ENCODE measurements at regions not wholly inside any gene's neighbourhood (a gene's known extent, or its start where the extent isn't known, plus 50 kb on each side); places are given as distances from the start of the nearest gene placed in this dataset.

DNA sequence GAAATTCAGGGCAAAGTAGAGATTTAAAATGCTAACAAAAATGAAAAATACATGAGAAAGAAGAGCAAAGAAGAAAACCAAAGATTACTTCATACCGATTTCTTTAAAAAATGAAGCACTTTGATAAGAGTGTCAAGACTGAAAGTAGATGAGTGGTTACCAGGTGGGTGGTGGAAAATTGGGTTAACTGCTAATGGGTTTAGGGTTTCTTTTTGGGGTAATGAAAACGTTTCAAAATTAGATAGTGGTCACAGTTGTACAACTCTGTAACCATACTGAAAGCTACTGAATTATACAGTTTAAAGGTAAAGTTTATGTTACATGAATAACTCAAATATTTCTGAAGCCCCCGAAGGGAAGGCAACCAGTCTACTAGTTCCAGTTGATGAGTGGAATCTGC is 179.4 kb downstream of the NDFIP2 start:
- DNase-seq: no peak
- Histone ChIP-seq H3K18ac (ENCODE audit: insufficient read length, low read depth, low read length) (no peak overlapping the region), H4K20me1 (ENCODE audit: control insufficient read depth, insufficient read depth, insufficient read length) (no peaks in the 10 kb centered on the region), H2BK5ac (ENCODE audit: insufficient read length, low read length) (no peak overlapping the region), H3K9ac (ENCODE audit: extremely low read depth, insufficient read length, low read length) (no peak overlapping the region), H3K4me1 (ENCODE audit: insufficient read depth, low read length) (no peaks in the 10 kb centered on the region), H3K4me2 (ENCODE audit: insufficient read depth, insufficient read length, low read length) (no peak overlapping the region), H2BK15ac (ENCODE audit: low read depth, low read length) (no peak overlapping the region), H3K27ac (ENCODE audit: insufficient read length, low read depth, low read length) (no peak overlapping the region), H3K23ac (ENCODE audit: insufficient read length, low read depth, low read length) (no peak overlapping the region), H3T11ph (ENCODE audit: low read length) (no peak overlapping the region), H2AFZ (ENCODE audit: low read length) (no peak overlapping the region), H3K14ac (ENCODE audit: insufficient read depth, low read length) (no peak overlapping the region), H4K91ac (ENCODE audit: insufficient read length, low read depth, low read length) (no peak overlapping the region), H3K79me1 (ENCODE audit: insufficient read depth, low read depth, low read length, poor library complexity, severe bottlenecking) (no peaks in the 10 kb centered on the region), H3K23me2 (ENCODE audit: insufficient read length, low read depth, low read length, poor library complexity, severe bottlenecking) (no peaks in the 10 kb centered on the region), H3K4ac (ENCODE audit: low read depth, low read length) (no peak overlapping the region), H2AK5ac (ENCODE audit: insufficient read length, low read length) (no peak overlapping the region), H4K8ac (replicated peaks; ENCODE audit: insufficient read length, low read depth, low read length) (no peak overlapping the region), H3K9me3 (ENCODE audit: control insufficient read depth, low read depth, low read length) (no peaks in the 10 kb centered on the region), H2BK120ac (ENCODE audit: low read depth, low read length, poor library complexity, severe bottlenecking) (no peak overlapping the region), H2BK12ac (ENCODE audit: insufficient read length, low read depth, low read length) (no peak overlapping the region), H4K5ac (ENCODE audit: insufficient read length, low read depth, low read length) (no peak overlapping the region), H3K79me2 (ENCODE audit: insufficient read depth, low read length) (no peaks in the 10 kb centered on the region), H3K56ac (ENCODE audit: insufficient read length, low read depth, low read length) (no peak overlapping the region), H2BK20ac (ENCODE audit: low read depth, low read length, poor library complexity, severe bottlenecking) (no peak overlapping the region), H3K27me3 (ENCODE audit: insufficient read depth, low read length) (no peaks in the 10 kb centered on the region)
- no peaks in the 10 kb centered on the region for H3K27me3 Mint-ChIP-seq (ENCODE audit: low read depth)
- TF ChIP-seq, protein P1, sequence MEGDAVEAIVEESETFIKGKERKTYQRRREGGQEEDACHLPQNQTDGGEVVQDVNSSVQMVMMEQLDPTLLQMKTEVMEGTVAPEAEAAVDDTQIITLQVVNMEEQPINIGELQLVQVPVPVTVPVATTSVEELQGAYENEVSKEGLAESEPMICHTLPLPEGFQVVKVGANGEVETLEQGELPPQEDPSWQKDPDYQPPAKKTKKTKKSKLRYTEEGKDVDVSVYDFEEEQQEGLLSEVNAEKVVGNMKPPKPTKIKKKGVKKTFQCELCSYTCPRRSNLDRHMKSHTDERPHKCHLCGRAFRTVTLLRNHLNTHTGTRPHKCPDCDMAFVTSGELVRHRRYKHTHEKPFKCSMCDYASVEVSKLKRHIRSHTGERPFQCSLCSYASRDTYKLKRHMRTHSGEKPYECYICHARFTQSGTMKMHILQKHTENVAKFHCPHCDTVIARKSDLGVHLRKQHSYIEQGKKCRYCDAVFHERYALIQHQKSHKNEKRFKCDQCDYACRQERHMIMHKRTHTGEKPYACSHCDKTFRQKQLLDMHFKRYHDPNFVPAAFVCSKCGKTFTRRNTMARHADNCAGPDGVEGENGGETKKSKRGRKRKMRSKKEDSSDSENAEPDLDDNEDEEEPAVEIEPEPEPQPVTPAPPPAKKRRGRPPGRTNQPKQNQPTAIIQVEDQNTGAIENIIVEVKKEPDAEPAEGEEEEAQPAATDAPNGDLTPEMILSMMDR (conservative IDR thresholded peaks at IDR 0.05): no peak
- H3K36me3 Mint-ChIP-seq (ENCODE audit: insufficient read depth in 1 of 3, low read depth in 3 of 3): no peaks in the 10 kb centered on the region
- H3K4me1 Mint-ChIP-seq: peaks cover 10 to 14% of the 10 kb centered on the region in 2 experiments
- no peak overlapping the region for H3K4me3 Mint-ChIP-seq
- no peak overlapping the region for H3K27ac Mint-ChIP-seq
- WGBS (ENCODE audit: extremely low coverage, insufficient read length, low lambda C conversion rate): no CpG with 5 or more reads among the region's 3 CpGs
- no peaks in the 10 kb centered on the region for H3K9me3 Mint-ChIP-seq
